ENCODE measurements at regions not wholly inside any gene's neighbourhood (a gene's known extent, or its start where the extent isn't known, plus 50 kb on each side); places are given as distances from the start of the nearest gene placed in this dataset. TPM values are rescaled to one million over a fixed set of nuclear protein-coding genes. Genes with fewer than 3 reads are reported as not detected.

- TF ChIP-seq MAX (IDR thresholded peaks at IDR 0.05) (no peak), NRF1 (IDR thresholded peaks at IDR 0.05; ENCODE audit: low read depth, low read length) (no peak), TAF1 (IDR thresholded peaks at IDR 0.05; ENCODE audit: low read depth, low read length) (no peak), SP2 (IDR thresholded peaks at IDR 0.05; ENCODE audit: low read length) (no peak)
Observed at GRCh38 chr12:118925826-118926225, 55.5 kb upstream of the SRRM4 start (continued).

Small RNA genes in the stretch of these regions (small RNA-seq; reads per million reads assigned to genes)
- gene RF00428 (ENCODE audit: insufficient read depth) (not detected), gene RNA5SP374 (ENCODE audit: insufficient read depth) (not detected)
